ENCODE measurements at regions not wholly inside any gene's neighbourhood (a gene's known extent, or its start where the extent isn't known, plus 50 kb on each side); places are given as distances from the start of the nearest gene placed in this dataset.

- TF ChIP-seq EZH2phosphoT487 (IDR thresholded peaks at IDR 0.05; ENCODE audit: borderline replicate concordance, low read length) (no peak), CTCF (IDR thresholded peaks at IDR 0.05; ENCODE audit: low read depth, low read length, poor library complexity, severe bottlenecking) (no peak)
- Histone ChIP-seq H3K27ac (ENCODE audit: low read depth, low read length) (no peak overlapping the region), H3K36me3 (ENCODE audit: control insufficient read depth, low read length) (no peaks in the 10 kb centered on the region)
Observed at GRCh38 chr13:78401873-78402707, 201.3 kb downstream of the POU4F1 start.

GRCh38 chr13:78398743-78399410 lies 204.5 kb downstream of the POU4F1 start:
- Histone ChIP-seq H3K9me3 (ENCODE audit: control insufficient read depth, insufficient read depth, low read length) (no peaks in the 10 kb centered on the region), H3F3A (ENCODE audit: control insufficient read depth, insufficient read depth) (no peaks in the 10 kb centered on the region), H3K9me2 (replicated peaks; ENCODE audit: control insufficient read depth, low read length) (no peaks in the 10 kb centered on the region), H3K4me2 (ENCODE audit: low read length) (no peak overlapping the region), H3K27ac (ENCODE audit: low read depth, low read length) (no peak overlapping the region), H3K36me3 (ENCODE audit: control insufficient read depth, low read length) (no peaks in the 10 kb centered on the region), H3K27me3 (ENCODE audit: control insufficient read depth, low read length) (no peaks in the 10 kb centered on the region), H3K4me1 (ENCODE audit: control insufficient read depth, low read length) (no peaks in the 10 kb centered on the region), H3K79me2 (ENCODE audit: control insufficient read depth, low read length) (no peaks in the 10 kb centered on the region), H3K4me3 (ENCODE audit: low read length) (no peak overlapping the region), H4K20me1 (ENCODE audit: control insufficient read depth, insufficient read depth, low read depth, low read length) (no peaks in the 10 kb centered on the region)
- no peak for TF ChIP-seq EZH2phosphoT487 (IDR thresholded peaks at IDR 0.05; ENCODE audit: borderline replicate concordance, low read length)
- TF ChIP-seq CTCF (IDR thresholded peaks at IDR 0.05; ENCODE audit: low read depth, low read length, poor library complexity, severe bottlenecking), result no peak

More at GRCh38 chr13:78401873-78402707, 201.3 kb downstream of the POU4F1 start:
- Histone ChIP-seq H3K4me3 (ENCODE audit: low read length) (no peak overlapping the region), H3K9me3 (ENCODE audit: control insufficient read depth, insufficient read depth, low read length) (no peaks in the 10 kb centered on the region), H3K4me1 (ENCODE audit: control insufficient read depth, low read length) (no peaks in the 10 kb centered on the region), H3F3A (ENCODE audit: control insufficient read depth, insufficient read depth) (no peaks in the 10 kb centered on the region), H3K4me2 (ENCODE audit: low read length) (no peak overlapping the region), H3K79me2 (ENCODE audit: control insufficient read depth, low read length) (no peaks in the 10 kb centered on the region), H3K9me2 (replicated peaks; ENCODE audit: control insufficient read depth, low read length) (no peaks in the 10 kb centered on the region), H3K27me3 (ENCODE audit: control insufficient read depth, low read length) (no peaks in the 10 kb centered on the region), H4K20me1 (ENCODE audit: control insufficient read depth, insufficient read depth, low read depth, low read length) (no peaks in the 10 kb centered on the region)

- Histone ChIP-seq H3K9me3 (ENCODE audit: control insufficient read depth, insufficient read depth, low read length) (no peaks in the 10 kb centered on the region), H3K27me3 (ENCODE audit: control insufficient read depth, low read length) (no peaks in the 10 kb centered on the region), H3F3A (ENCODE audit: control insufficient read depth, insufficient read depth) (no peaks in the 10 kb centered on the region), H3K4me3 (ENCODE audit: low read length) (no peak overlapping the region), H3K9me2 (replicated peaks; ENCODE audit: control insufficient read depth, low read length) (no peaks in the 10 kb centered on the region), H3K36me3 (ENCODE audit: control insufficient read depth, low read length) (no peaks in the 10 kb centered on the region), H4K20me1 (ENCODE audit: control insufficient read depth, insufficient read depth, low read depth, low read length) (no peaks in the 10 kb centered on the region), H3K27ac (ENCODE audit: low read depth, low read length) (no peak overlapping the region), H3K79me2 (ENCODE audit: control insufficient read depth, low read length) (no peaks in the 10 kb centered on the region), H3K4me1 (ENCODE audit: control insufficient read depth, low read length) (no peaks in the 10 kb centered on the region), H3K4me2 (ENCODE audit: low read length) (no peak overlapping the region)
- TF ChIP-seq CTCF (IDR thresholded peaks at IDR 0.05; ENCODE audit: low read depth, low read length, poor library complexity, severe bottlenecking), result no peak
- TF ChIP-seq EZH2phosphoT487 (IDR thresholded peaks at IDR 0.05; ENCODE audit: borderline replicate concordance, low read length), result no peak
Observed at GRCh38 chr13:78393286-78394142, 209.8 kb downstream of the POU4F1 start.

Data from DOHH2 (cell line).